GM19025 (cell line): ENCODE measurements at regions not wholly inside any gene's neighbourhood (a gene's known extent, or its start where the extent isn't known, plus 50 kb on each side); places are given as distances from the start of the nearest gene placed in this dataset.

Experiments
- ATAC-seq: cut with Tn5 transposase; IDR thresholded peaks from one replicate; pipeline ENCODE4 v1.9.1; 2021; ENCODE audit warnings: mild to moderate bottlenecking, low read depth, moderate library complexity; ENCODE audit not compliant: unreplicated experiment

DNA sequence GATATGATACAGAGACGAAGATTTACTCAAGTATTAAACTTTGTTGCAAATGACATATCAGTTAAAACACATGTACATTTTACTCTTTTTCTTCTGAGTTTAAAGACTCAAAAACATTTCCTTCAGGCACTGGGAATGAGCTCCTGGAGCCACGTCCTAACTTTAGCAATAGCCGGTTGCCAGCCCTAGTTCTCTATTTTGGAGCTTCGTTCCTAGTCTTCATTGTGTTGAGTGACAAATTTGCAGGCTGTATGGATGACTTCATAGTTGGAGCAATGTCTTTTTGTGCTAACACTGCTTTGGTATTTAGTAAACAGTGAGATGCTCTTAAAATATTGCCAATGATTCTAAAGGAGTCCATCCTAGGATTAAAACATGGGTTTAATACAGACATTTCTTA is 190.9 kb downstream of the FAT4 start:
- ATAC-seq: no peak

DNA sequence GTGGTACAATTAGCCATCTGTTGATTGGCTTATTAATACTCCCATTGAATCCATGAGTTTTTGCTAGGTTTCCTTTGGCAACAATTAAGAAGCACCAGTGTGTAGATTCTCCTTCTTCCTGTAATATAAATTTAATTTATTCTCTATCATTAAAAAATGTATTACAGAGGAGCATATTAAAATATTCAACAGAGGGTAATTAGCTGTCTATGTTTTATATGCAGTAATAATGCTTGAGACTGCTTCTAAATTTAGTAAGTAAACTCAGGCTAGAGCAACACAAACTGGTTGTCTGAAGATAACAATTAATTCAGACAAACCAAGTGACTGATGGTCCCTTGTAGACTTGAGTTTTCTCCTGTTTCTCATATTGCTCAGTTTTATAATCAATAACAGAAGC is 192.4 kb downstream of the FAT4 start:
- ATAC-seq: no peak

DNA sequence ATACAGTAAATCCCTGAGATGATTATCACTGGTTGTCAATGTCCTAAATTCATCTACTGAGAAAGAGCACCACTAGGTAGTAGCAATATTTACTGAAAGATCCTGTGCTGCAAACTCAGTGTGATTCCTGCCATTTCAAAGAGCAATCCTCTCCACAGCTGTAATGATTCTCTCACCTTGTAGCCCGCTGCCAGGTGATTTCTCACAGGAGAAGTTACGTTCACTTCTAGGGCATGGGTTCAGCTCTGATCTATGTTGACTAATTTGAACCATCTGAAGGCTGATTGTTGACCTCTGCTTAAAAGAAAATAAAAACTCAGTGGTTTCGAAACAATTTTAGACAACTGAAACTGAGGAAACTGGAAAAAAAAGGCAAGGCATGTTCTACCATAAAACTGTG is 197.0 kb downstream of the FAT4 start:
- no peak for ATAC-seq

DNA sequence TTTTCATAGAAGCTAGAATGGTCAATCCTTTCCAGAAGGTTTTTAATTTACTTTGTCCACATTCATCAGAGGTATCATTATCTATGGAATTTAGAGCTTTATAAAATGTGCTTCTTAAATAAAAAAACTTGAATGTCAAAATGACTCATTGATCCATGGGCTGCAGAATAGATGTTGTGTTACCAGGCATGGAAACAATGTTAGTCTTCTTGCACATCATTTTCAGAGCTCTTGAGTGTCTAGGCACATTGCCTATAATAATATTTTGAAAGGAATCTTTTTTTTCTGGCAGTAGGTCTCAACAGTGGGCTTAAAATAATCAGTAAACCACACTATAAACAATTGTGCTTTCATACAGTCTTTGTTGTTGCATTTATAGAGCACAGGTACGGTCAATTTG is 200.3 kb downstream of the FAT4 start:
- ATAC-seq: no peak

DNA sequence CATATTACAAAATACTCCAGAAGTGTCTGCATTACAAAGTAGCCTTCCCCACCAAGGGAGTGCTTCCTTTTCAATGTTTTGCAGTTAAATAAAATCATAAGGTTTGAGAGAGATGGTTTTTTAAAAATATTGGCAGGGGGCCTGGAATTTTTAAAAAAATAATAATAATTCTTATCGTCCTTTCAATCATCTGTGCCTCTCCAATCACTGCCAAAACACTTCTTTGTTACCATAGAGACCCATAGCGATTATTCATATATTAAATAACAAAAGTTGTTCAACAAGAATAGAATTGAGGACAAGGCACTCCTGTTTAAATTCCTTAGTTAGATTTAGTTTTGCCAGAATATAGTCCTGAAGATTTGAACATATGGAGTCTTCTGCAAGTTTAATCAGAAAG is 203.1 kb downstream of the FAT4 start:
- ATAC-seq: no peak

DNA sequence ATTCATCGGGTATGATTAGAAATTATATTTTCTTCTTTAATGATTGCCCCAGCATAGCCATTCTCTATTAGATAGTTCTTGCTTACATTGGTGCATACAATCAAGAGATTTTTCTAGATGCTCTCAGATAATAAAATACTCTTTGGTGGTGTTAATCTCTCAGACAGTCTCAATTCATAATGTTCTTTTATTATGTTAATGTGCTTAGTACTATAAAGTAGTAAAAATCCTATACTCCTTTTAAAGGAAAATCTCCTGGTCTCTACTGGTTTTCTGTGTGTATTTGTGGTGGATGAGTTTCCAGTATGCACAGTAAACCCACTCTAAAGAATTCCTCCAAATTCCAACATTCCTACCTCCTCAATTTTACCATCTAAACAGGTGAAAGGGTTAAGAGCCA is 203.5 kb downstream of the FAT4 start:
- ATAC-seq: no peak

DNA sequence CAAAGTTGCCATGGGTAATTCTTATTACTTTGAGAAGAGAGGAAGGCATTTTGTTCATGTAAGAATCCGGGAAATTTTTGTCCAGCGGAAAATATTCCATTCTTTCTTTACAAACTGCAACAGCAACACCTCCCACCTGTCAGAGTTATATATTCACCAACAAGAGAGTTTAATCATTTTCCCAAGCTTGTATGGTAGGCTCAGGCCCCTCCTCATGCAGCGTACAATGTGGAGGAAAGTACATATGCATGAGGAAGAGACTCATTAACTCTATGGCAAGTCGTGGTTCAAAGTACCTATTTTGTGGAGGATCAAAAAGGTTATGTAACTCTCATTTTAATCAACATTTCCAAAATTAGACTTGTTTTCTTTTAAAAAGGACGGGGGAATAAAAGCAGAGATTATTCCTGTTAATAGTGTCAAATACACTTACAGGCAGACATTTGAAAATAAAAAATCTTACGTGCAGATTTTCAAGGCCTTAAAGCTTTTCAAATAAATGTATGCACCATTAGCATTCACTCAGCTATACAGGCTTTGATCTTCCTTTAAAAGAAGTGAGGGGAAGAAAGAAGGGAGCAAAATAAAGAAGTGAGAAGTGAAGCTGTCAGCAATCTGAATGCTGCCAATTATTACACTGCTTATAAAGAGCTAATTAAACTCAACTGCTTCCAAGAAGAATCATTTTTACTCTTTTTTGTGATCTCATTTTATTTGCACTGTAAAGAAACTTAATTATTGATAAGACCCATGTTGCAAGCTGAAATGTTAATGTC is 204.8 kb downstream of the FAT4 start:
- ATAC-seq: no peak

DNA sequence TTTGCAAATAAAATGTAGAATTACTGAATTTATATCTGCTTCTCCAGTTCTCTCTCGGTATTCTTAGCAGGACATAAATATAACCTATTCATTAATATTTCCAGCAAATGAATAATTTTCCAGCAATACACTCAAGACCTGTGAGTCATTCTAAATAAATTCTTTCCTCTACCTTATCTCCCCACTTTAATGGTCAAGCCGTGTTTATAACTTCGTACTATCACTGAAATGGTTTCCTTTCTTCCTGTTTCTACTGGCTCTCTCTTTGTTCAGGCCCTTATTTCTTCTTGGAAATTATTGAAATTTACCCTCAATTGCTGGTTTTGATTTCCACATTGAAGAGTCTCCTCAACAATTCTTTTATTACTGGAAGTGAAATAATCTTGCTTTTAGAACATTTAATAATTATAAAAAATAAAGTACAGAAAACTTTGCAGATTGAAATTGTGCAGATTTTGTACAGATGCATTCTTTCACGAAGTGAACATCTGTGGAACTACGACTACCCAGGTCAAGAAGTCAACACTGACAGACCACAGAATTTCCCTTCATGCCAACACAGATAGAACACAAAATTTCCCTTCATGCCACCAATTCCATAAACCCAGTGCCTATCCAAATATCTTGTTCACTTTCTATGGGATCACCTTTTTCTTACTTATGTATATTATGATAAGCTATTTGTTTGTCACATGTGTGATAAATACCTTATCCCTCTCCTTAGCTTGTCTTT is 205.7 kb downstream of the FAT4 start:
- ATAC-seq: no peak

DNA sequence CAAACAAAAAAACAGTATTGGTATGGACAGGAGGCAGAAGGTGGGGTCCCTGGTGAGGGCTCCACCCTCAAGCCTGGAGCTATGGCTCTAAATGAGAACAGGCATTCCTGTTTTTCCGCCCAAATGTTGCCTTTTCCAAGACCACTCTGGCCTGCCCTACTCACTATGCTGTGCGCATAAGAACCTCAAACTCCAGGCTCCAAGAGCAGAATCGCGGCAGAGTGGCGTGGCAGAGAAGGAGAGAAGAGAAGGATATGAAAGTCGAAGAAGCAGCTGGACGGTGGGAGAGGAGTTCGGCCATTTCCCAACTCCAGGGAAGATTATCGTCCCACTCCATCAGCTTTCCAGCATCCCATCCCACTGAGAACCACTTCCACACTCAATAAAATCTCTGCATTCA is 207.8 kb downstream of the FAT4 start:
- no peak for ATAC-seq

DNA sequence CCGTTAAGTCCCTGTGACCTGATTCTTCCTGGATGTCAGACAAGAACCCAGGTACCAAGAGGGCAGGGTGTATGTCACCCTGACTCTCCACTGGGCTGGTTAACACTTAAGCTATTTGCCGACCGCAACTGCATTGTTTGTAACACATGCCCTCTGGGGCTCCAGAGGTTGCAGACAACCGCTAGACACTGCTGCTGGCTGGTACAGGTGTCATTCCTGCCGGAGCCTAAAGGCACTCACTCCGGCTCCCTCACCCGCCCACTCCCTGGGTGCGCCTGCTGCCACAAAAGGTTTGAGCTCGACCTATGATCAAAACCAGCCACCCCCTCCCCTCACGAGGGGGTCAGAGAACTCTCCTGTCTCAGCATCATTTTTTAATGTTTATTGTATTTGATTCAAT is 208.2 kb downstream of the FAT4 start:
- no peak for ATAC-seq

DNA sequence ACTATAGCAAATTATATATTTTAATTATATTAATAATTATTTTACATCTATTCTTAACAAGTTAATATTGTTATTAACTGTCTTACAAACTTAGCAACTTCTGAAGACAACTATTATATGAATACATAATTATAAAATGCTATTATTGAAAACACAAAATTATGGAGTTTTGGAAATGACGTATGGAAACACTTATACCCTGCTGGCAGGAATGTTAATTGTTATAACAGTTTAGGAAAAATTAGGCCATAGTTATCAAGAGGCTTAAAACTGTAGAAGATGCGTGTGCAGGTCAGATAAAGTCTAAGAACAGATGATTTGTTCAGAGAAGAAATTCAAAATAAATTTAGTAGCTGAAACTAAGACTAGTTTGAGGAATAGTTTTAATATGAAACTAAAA is 211.7 kb downstream of the FAT4 start:
- ATAC-seq: no peak

DNA sequence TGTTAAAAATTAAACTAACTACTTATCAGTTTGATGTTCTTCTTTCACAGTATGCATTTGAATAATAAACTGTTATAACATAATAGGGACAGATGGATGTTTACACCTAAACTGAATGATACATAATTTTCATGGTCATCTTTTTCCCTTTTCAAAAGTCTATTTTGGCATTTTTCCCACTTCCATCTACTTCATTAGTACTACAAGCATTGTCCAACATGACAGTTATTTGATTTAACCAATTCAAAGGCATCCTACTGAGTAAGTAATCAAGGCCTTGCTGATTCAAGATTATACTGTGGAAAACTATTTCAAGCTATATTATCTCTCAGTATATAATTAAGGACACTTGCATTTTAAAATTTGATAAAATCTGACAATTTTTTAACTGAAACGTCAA is 212.9 kb downstream of the FAT4 start:
- ATAC-seq: no peak

DNA sequence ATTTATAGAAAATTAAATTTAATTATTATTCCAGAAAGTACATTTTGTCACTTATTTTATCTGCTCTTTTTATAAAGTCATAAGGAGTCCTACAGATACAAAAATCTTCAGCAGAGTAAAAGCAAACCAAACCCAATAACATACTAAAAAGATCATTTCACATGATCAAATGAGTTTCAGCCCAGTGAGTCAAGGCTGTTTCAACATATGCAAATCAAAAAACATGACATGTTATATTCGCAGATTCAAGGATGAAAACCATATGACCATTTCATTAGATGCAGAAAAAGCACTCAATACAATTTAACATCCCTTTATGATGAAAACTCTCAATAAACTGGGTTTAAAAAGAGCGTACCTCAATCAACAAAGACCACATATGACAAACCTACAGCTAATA is 214.3 kb downstream of the FAT4 start:
- ATAC-seq: no peak

DNA sequence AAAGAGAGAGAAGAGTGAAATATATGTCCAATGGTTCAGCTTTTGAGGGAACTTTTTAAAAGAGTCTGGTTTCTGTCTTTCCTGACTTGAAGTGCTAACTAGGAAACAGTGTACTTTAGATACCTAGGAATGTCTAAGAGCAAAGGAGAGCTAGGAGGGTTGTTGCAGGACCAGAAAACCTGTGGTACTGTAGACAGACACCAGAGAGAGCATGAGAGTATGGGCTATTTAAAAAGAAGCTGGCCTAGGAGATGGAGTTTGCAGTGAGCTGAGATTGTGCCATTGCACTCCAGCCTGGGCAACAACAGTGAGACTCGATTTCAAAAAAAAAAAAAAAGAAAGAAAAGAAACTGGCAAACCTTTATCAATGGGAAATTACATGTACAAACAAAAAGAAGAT is 223.9 kb downstream of the FAT4 start:
- ATAC-seq: no peak

DNA sequence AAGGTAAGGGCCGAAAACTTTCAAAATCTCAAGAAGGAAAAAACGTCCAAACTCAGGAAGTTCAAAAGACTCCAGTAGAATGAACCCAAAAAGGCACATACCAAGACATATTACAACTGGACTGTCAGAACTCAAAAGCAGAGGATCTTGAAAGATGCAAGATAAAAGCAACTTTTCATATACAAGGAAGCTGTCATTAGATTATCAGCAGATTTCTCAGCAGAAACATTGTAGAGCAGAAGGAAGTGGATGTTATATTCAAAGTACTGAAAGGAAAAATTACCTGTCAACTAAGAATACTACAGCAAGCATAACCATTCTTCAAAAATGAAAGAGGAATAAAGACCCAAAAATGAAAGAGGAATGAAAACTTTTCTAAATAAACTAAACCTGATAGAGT is 224.9 kb downstream of the FAT4 start:
- ATAC-seq: no peak

DNA sequence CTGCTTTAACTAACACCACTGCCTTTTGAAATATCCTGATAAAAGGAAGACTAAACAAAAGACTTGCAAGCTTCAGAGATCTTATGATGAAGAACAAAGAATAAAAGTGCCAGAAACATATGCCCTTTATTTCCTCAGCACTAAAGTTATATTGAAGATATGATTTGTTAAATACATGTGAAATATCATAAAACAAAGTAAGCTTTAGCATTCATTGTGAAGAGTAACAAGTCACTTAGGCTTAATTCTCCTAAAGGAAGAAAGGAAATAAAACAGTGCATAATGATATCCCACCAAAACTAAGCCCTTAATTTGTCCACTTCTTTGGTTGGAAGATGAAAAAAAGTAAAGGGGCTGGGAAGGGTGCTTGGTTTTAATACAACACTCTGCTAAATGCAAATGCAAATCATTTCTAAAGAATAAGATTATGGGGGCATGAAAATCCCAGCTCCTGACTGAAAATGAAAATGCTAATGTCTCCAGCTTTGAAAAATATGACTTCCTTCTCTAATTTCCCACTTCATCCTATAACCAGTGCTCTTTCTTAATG is 227.2 kb downstream of the FAT4 start:
- no peak for ATAC-seq

DNA sequence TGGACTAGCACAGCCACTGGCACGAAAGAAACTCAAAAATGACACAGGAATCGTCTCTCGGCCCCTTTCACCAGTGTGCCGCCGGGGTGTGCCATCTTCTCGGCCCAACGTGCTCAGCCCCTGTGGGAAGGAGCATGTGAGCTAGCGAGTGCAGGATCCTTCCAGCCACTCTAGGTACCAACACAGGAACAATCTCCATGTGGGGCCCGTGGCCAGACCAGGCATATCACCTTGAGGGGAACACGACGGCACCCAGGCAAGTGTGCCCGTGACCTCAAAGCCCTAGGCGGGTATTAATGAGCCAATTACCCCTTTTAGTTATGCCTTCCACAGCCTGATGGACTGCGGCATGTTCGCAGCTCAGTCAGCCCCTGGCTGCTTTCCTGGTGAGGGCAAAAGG is 231.5 kb downstream of the FAT4 start:
- no peak for ATAC-seq

DNA sequence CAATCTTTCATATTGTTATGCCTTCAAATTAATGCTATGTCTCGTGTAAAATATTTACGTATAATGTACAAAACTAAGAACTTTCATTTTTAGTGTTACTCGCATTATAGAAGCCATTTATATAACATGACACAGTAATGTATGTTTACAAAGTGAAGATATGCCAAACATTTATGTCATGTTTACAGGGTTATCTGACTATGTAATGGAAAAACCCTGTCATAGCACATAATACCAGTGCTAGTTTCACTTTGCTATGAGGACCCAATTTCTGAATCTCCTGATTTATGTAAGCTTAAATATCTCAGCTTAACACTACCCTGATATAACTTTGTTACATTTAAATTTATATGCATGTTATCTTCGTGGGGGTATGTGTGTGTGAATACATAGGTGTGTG is 233.1 kb downstream of the FAT4 start:
- ATAC-seq: no peak

DNA sequence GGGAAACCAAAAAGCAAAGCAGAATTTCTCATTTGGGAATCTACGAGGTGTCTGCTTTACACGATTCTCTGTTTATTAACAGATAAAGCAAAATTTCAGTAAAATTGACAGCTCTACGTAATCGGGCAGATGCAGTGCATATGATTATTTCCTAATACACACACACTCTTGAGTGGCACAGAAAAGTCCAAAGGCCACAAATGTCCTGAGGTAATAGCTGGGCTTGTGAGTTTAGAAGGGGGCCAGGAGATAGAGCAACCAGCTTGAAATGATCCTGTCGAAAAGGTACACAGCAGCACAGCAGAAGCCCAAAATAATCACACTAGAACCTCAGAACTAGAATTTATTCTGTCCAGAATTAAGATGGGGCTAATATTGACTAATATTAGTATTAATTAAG is 236.0 kb downstream of the FAT4 start:
- no peak for ATAC-seq

DNA sequence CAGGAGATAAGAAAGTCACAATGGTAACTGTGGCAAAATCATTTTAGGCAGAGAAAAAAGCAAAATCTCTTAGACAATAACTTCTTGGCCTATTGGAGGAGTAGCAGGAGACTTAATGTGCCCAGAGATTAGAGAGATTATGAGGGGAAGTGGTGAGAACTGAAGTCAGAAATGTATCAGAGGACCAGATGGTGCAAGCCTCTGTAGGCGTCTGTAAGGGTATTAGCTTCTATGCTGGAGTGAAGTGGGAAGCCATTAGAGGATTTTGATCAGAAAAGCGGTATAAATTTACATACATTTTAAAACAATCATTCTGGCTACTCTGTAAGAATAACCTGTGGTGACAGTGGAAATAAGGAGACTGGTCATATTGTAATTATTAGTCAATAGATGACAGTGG is 236.7 kb downstream of the FAT4 start:
- no peak for ATAC-seq

DNA sequence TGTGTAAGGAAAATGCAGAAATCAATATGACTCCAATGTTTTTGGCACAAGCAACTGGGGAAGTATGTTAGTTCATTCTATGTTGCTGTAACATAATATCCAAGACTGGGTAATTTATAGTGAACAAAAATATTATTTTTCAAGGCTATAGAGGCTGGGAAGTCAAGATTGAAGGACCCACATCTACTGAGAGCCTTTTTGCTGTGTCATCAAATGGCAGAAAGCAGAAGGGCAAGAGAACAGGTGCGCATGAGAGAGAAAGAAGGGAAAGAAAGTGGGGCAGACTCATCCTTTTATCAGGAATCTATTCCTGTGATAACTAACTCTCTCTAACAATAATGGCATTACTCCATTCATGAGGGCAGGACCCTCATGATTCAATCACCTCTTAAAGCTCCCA is 237.2 kb downstream of the FAT4 start:
- ATAC-seq: no peak

DNA sequence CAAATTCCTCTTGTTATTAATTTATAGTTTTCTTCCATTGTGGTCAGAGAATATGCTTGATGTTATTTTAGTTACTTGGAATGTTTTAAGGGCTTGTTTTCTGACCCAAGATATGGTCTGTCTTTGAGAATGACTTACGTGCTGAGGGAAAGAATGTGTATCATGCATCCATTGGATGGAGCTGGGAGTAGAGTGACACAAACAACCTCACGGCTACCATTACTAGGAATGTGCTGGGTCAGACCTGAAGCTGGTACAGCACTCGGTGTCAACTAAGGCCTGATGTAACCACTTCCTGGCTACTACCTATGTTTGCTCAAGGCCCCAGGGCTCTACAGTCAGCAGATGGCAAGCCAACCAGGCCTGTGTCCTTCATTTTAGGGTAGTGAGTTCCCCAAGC is 257.8 kb downstream of the FAT4 start:
- no peak for ATAC-seq
